GM12878 (cell line): ENCODE measurements at regions not wholly inside any gene's neighbourhood (a gene's known extent, or its start where the extent isn't known, plus 50 kb on each side); places are given as distances from the start of the nearest gene placed in this dataset.

Experiments used
- ATAC-seq: fragments of 200-7000 bp; cut with Tn5 transposase; 3 replicates; pipeline ENCODE4 v1.9.1; 2020; ENCODE audit warnings: mild to moderate bottlenecking, moderate library complexity
- BruUV-seq: library from RNA; stranded (reverse); fragments of 400-500 nt; replicated peaks from 2 replicates; lab custom pipeline; 2021; lab: Mats Ljungman, UMichigan
- CTCF ChIA-PET: fragments of 300-600 bp; sonication (Branson Sonifier 250); formaldehyde crosslinking; extraction: SDS; loops from one replicate; lab custom pipeline; 2021; ENCODE audit warnings: inconsistent platforms; lab: Yijun Ruan, JAX
- POLR2A ChIA-PET: fragments of 350-600 bp; formaldehyde crosslinking; extraction: SDS; loops from one replicate; lab custom pipeline; 2021; ENCODE audit warnings: inconsistent platforms; lab: Charles Lee
- RAD21 ChIA-PET: fragments of 300-600 bp; sonication (Branson Sonifier 250); formaldehyde crosslinking; loops from one replicate; lab custom pipeline; 2023; ENCODE audit warnings: antibody characterized with exemption; ENCODE audit not compliant: unreplicated experiment; lab: Charles Lee
- SMC1A ChIA-PET: fragments of 300-600 bp; sonication (Branson Sonifier 250); formaldehyde crosslinking; loops from one replicate; lab custom pipeline; 2023; ENCODE audit not compliant: unreplicated experiment, uncharacterized antibody; lab: Charles Lee
- DNase-seq: peaks from one replicate; pipeline ENCODE4 v3.0.0-alpha.2; 2011; ENCODE audit warnings: low read depth, low spot score
- FAIRE-seq: peaks from 3 replicates; lab custom pipeline; 2011; peaks lifted over from hg19 to GRCh38; lab: Jason Lieb, UNC
- H2AFZ ChIP-seq: 2 replicates; pipeline ENCODE4 v1.6.0; 2011; ENCODE audit warnings: low read depth, low read length, control low read depth; ENCODE audit not compliant: control insufficient read depth
- H3K27ac ChIP-seq: 2 replicates; pipeline ENCODE4 v1.5.1; 2011; ENCODE audit warnings: control low read depth; ENCODE audit not compliant: control insufficient read depth, insufficient read depth
- H3K27me3 ChIP-seq, 2 experiments: replicated peaks in 1 of 2; 2 replicates each; pipeline versions ENCODE4 v1.6.0 to v1.6.1; 2011; ENCODE audit warnings: low read length in 1 of 2; ENCODE audit not compliant: control insufficient read depth in 2 of 2, insufficient read depth in 2 of 2
- H3K36me3 ChIP-seq, 2 experiments: 2 replicates each; pipeline ENCODE4 v1.5.1; 2011; ENCODE audit warnings: low read length in 1 of 2; ENCODE audit not compliant: control insufficient read depth in 2 of 2, insufficient read depth in 2 of 2
- H3K4me1 ChIP-seq: 2 replicates; pipeline ENCODE4 v1.6.1; 2011; ENCODE audit warnings: mild to moderate bottlenecking, low read length, moderate library complexity, mixed read lengths; ENCODE audit not compliant: control insufficient read depth, insufficient read depth
- H3K4me2 ChIP-seq: 2 replicates; pipeline ENCODE4 v1.6.0; 2011; ENCODE audit warnings: control low read depth; ENCODE audit not compliant: control insufficient read depth, insufficient read depth
- H3K4me3 ChIP-seq: fragments of 200-600 bp; sonication (generic); 2 replicates; pipeline ENCODE4 v1.5.1; 2016
- H3K79me2 ChIP-seq: 2 replicates; pipeline ENCODE4 v1.6.0; 2011; ENCODE audit warnings: low read length; ENCODE audit not compliant: control insufficient read depth, insufficient read depth
- H3K9ac ChIP-seq: 2 replicates; pipeline ENCODE4 v1.8.0; 2011; ENCODE audit warnings: low read length, control low read depth, mixed read lengths; ENCODE audit not compliant: control insufficient read depth, insufficient read depth
- H3K9me3 ChIP-seq: replicated peaks from 3 replicates; pipeline ENCODE4 v1.5.1; 2011; ENCODE audit warnings: mild to moderate bottlenecking, low read length; ENCODE audit not compliant: control insufficient read depth, insufficient read depth
- H4K20me1 ChIP-seq: 2 replicates; pipeline ENCODE4 v1.6.0; 2011; ENCODE audit not compliant: control insufficient read depth, insufficient read depth
- BACH1 ChIP-seq: fragments of 450-650 bp; IDR thresholded peaks from 2 replicates; pipeline ENCODE4 v1.6.1; 2017; ENCODE audit warnings: mild to moderate bottlenecking, borderline replicate concordance
- CREB1 ChIP-seq: IDR thresholded peaks from 2 replicates; pipeline ENCODE4 v1.6.1; 2012; ENCODE audit warnings: low read depth, mild to moderate bottlenecking, inconsistent platforms
- CREM ChIP-seq: IDR thresholded peaks from 2 replicates; pipeline ENCODE4 v1.6.1; 2014; ENCODE audit warnings: antibody characterized with exemption, low read depth
- NR2C1 ChIP-seq: fragments of 450-650 bp; IDR thresholded peaks from 2 replicates; pipeline ENCODE4 v1.6.1; 2017; ENCODE audit warnings: antibody characterized with exemption, mild to moderate bottlenecking, moderate library complexity
- WGBS: methylation state at CpG from one replicate; pipeline ENCODE4 v1.1.6; 2016; ENCODE audit warnings: low lambda C conversion rate; ENCODE audit not compliant: insufficient replicate concordance, insufficient coverage; ENCODE audit errors: missing lambda C conversion rate; 5-methylcytosine and 5-hydroxymethylcytosine counted together
- in situ Hi-C: fragments of 300-500 bp; cut with MboI; formaldehyde crosslinking; loops from 9 replicates; pipeline ENCODE4 v1.14.3; 2018; ENCODE audit warnings: mixed read lengths
- intact Hi-C: fragments of 100-400 bp; cut with micrococcal nuclease; formaldehyde crosslinking; loops from one replicate; pipeline ENCODE4 v1.14.2; 2022; ENCODE audit not compliant: unreplicated experiment
- TF ChIP-seq, protein P1 (sequence below): fragments of 450-650 bp; formaldehyde crosslinking; IDR thresholded peaks from 2 replicates; pipeline ENCODE4 v1.5.0; 2022; ENCODE audit warnings: mild to moderate bottlenecking, missing genetic modification characterization
- TF ChIP-seq, protein P2 (sequence below): IDR thresholded peaks from 2 replicates; pipeline ENCODE4 v1.6.1; 2011; ENCODE audit warnings: borderline replicate concordance, low read depth, mild to moderate bottlenecking, moderate library complexity, low read length; ENCODE audit not compliant: insufficient read depth, poor library complexity, severe bottlenecking

DNA sequence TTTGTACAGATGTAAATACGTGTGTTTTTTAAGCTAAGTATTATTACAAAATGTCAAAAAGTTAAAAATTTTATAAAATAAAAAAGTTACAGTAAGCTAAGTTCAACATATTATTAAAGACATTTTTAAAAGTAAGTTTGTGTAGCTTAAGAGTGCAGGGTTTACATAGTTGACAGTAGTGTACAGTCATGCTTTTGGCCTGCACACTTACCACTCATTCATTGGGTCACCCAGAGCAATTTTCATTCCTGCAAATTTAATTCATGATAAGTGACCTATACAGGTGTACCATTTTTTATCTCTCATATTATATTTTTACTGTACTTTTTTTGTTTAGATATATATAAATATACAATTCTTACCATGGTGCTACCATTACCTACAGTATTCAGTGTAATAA lies 769.9 kb upstream of the SLITRK6 start:
- Histone ChIP-seq H3K4me2 (no peak overlapping the region), H3K79me2 (no peaks in the 10 kb centered on the region), H3K4me1 (no peaks in the 10 kb centered on the region), H3K27ac (no peak overlapping the region), H3K9me3 (no peaks in the 10 kb centered on the region), H2AFZ (no peak overlapping the region), H4K20me1 (no peaks in the 10 kb centered on the region), H3K9ac (no peak overlapping the region), H3K36me3 (no peaks in the 10 kb centered on the region), H3K4me3 (no peak overlapping the region), H3K27me3 (no peaks in the 10 kb centered on the region)
- ATAC-seq = no peak
- ChIA-PET POLR2A (no interaction called here), SMC1A (no interaction called here), RAD21 (no interaction called here), CTCF (interaction anchor here (0.6 kb wide), 1 partner anchor 260 kb away, joined by 4 read pairs; no protein-coding TSS in a partner anchor)
- WGBS = 4% methylated on average over 1 of the region's 1 CpG
- in situ Hi-C loops = no loop called here
- no TSS peak for BruUV-seq
- FAIRE-seq = no peak
- intact Hi-C loops = no loop called here
- no peak for DNase-seq
- TF ChIP-seq, protein P1, sequence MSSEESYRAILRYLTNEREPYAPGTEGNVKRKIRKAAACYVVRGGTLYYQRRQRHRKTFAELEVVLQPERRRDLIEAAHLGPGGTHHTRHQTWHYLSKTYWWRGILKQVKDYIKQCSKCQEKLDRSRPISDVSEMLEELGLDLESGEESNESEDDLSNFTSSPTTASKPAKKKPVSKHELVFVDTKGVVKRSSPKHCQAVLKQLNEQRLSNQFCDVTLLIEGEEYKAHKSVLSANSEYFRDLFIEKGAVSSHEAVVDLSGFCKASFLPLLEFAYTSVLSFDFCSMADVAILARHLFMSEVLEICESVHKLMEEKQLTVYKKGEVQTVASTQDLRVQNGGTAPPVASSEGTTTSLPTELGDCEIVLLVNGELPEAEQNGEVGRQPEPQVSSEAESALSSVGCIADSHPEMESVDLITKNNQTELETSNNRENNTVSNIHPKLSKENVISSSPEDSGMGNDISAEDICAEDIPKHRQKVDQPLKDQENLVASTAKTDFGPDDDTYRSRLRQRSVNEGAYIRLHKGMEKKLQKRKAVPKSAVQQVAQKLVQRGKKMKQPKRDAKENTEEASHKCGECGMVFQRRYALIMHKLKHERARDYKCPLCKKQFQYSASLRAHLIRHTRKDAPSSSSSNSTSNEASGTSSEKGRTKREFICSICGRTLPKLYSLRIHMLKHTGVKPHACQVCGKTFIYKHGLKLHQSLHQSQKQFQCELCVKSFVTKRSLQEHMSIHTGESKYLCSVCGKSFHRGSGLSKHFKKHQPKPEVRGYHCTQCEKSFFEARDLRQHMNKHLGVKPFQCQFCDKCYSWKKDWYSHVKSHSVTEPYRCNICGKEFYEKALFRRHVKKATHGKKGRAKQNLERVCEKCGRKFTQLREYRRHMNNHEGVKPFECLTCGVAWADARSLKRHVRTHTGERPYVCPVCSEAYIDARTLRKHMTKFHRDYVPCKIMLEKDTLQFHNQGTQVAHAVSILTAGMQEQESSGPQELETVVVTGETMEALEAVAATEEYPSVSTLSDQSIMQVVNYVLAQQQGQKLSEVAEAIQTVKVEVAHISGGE (CRISPR knock-in tag) = no peak
- TF ChIP-seq BACH1 (no peak), NR2C1 (no peak), CREB1 (no peak), CREM (no peak)
- TF ChIP-seq, protein P2, sequence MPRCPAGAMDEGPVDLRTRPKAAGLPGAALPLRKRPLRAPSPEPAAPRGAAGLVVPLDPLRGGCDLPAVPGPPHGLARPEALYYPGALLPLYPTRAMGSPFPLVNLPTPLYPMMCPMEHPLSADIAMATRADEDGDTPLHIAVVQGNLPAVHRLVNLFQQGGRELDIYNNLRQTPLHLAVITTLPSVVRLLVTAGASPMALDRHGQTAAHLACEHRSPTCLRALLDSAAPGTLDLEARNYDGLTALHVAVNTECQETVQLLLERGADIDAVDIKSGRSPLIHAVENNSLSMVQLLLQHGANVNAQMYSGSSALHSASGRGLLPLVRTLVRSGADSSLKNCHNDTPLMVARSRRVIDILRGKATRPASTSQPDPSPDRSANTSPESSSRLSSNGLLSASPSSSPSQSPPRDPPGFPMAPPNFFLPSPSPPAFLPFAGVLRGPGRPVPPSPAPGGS = no peak
